ENCODE measurements at regions not wholly inside any gene's neighbourhood (a gene's known extent, or its start where the extent isn't known, plus 50 kb on each side); places are given as distances from the start of the nearest gene placed in this dataset.

DNA sequence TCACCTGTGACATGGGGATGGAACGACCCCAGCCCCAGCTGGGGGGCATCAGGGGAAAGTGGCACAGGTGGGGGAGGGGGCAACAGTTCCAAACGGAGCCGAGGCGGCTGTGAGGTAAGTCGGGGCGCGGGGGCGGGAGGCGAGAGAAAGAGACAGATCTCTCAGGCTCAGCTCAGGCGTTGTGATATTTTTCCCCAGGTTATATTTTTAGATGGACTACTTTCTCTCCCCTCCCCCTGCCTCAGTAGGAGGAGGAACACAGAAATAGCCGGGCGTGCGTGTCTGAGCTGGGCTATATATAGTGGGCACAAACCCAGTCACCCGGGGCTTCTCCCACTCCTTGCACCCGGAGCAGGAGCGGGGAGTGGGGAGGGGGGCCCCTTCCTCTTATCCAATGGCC, 91.0 kb upstream of the LINGO1 start:
- TF ChIP-seq EP300 (IDR thresholded peaks at IDR 0.05) (no peak), POLR2A (IDR thresholded peaks at IDR 0.05) (no peak)
